HL-60 (cell line): ENCODE measurements at regions not wholly inside any gene's neighbourhood (a gene's known extent, or its start where the extent isn't known, plus 50 kb on each side); places are given as distances from the start of the nearest gene placed in this dataset.

Experiments used
- DNase-seq, 2 experiments: peaks; one replicate each; pipeline ENCODE4 v3.0.0-alpha.2; 2010 to 2020; ENCODE audit warnings: low read depth in 1 of 2, low spot score in 1 of 2
- H3K27ac ChIP-seq: fragments of 250-450 bp; sonication (Bioruptor Pico); replicated peaks from 2 replicates; pipeline ENCODE4 v1.5.1; 2020; ENCODE audit warnings: mild to moderate bottlenecking, moderate library complexity
- H3K27me3 ChIP-seq: fragments of 250-450 bp; sonication (Bioruptor Pico); 2 replicates; pipeline ENCODE4 v1.5.1; 2021; ENCODE audit warnings: mild to moderate bottlenecking, moderate library complexity; ENCODE audit not compliant: insufficient read depth, poor library complexity, severe bottlenecking
- H3K4me3 ChIP-seq: replicated peaks from 2 replicates; pipeline ENCODE4 v1.5.1; 2011; ENCODE audit warnings: mild to moderate bottlenecking, control low read depth, low read length; ENCODE audit not compliant: insufficient read depth
- GABPA ChIP-seq: IDR thresholded peaks from 2 replicates; pipeline ENCODE4 v1.6.1; 2012; ENCODE audit warnings: low read depth
- POLR2AphosphoS5 ChIP-seq: IDR thresholded peaks from 2 replicates; pipeline ENCODE4 v1.6.1; 2012; ENCODE audit warnings: low read depth
- SPI1 ChIP-seq: IDR thresholded peaks from 2 replicates; pipeline ENCODE4 v1.6.1; 2012; ENCODE audit warnings: low read depth, mild to moderate bottlenecking, borderline replicate concordance
- TF ChIP-seq, protein P1 (sequence below): IDR thresholded peaks from one replicate; pipeline ENCODE4 v1.5.1; 2011; ENCODE audit warnings: low read length, control low read depth, inconsistent platforms; ENCODE audit not compliant: insufficient read depth
- TF ChIP-seq, protein P2 (sequence below): IDR thresholded peaks from 2 replicates; pipeline ENCODE4 v1.6.1; 2012; ENCODE audit warnings: low read depth; ENCODE audit not compliant: insufficient replicate concordance

DNA sequence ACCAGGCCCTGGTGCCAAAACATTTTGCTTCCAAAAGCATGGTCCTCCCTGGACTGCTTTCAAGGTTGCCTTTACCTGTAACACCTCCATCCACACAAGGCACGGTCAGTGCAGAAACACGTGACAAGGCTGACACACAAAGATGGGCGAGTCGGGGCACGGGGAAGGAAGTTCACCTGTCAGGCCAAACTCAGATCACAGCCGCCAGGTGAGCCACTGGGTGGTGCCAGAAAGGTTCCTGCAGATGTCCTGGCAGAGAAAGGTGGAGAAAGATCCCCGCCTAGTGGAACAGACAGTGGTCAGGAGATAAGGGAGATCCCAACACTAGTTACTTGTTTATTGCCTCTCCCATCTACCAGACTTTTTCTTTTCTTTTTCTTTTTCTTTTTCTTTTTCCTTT, 155.3 kb downstream of the AIPL1 start:
- Histone ChIP-seq H3K4me3 (no peak overlapping the region), H3K27ac (no peak overlapping the region), H3K27me3 (no peaks in the 10 kb centered on the region)
- no peak for TF ChIP-seq POLR2AphosphoS5
- TF ChIP-seq, protein P1, sequence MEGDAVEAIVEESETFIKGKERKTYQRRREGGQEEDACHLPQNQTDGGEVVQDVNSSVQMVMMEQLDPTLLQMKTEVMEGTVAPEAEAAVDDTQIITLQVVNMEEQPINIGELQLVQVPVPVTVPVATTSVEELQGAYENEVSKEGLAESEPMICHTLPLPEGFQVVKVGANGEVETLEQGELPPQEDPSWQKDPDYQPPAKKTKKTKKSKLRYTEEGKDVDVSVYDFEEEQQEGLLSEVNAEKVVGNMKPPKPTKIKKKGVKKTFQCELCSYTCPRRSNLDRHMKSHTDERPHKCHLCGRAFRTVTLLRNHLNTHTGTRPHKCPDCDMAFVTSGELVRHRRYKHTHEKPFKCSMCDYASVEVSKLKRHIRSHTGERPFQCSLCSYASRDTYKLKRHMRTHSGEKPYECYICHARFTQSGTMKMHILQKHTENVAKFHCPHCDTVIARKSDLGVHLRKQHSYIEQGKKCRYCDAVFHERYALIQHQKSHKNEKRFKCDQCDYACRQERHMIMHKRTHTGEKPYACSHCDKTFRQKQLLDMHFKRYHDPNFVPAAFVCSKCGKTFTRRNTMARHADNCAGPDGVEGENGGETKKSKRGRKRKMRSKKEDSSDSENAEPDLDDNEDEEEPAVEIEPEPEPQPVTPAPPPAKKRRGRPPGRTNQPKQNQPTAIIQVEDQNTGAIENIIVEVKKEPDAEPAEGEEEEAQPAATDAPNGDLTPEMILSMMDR = no peak
- TF ChIP-seq GABPA = no peak
- TF ChIP-seq, protein P2, sequence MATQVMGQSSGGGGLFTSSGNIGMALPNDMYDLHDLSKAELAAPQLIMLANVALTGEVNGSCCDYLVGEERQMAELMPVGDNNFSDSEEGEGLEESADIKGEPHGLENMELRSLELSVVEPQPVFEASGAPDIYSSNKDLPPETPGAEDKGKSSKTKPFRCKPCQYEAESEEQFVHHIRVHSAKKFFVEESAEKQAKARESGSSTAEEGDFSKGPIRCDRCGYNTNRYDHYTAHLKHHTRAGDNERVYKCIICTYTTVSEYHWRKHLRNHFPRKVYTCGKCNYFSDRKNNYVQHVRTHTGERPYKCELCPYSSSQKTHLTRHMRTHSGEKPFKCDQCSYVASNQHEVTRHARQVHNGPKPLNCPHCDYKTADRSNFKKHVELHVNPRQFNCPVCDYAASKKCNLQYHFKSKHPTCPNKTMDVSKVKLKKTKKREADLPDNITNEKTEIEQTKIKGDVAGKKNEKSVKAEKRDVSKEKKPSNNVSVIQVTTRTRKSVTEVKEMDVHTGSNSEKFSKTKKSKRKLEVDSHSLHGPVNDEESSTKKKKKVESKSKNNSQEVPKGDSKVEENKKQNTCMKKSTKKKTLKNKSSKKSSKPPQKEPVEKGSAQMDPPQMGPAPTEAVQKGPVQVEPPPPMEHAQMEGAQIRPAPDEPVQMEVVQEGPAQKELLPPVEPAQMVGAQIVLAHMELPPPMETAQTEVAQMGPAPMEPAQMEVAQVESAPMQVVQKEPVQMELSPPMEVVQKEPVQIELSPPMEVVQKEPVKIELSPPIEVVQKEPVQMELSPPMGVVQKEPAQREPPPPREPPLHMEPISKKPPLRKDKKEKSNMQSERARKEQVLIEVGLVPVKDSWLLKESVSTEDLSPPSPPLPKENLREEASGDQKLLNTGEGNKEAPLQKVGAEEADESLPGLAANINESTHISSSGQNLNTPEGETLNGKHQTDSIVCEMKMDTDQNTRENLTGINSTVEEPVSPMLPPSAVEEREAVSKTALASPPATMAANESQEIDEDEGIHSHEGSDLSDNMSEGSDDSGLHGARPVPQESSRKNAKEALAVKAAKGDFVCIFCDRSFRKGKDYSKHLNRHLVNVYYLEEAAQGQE = no peak
- TF ChIP-seq SPI1 = no peak
- DNase-seq = no peak

DNA sequence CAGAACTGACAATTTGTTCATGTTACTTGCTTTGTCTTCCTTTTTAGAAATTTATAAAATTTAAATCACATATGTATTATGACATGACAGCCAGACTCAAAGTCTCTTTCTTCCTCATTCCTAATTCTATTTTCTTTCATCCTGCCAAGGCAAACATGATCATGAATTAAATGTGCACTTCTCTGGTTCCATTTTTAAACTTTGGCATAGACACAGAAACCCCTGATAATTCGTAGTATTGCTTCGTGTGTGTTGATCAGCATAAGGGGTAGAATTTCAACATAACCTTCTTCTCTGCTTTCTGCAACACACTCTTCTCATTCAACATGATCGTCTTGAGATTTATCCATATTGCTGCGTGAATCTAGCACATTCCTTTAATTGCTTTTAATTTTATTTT, 156.5 kb downstream of the AIPL1 start:
- Histone ChIP-seq H3K27ac (no peak overlapping the region), H3K4me3 (no peak overlapping the region), H3K27me3 (no peaks in the 10 kb centered on the region)
- no peak for DNase-seq
- TF ChIP-seq POLR2AphosphoS5 = no peak
- TF ChIP-seq SPI1 = no peak

GRCh38 chr17:6276711-6277110, 158.2 kb downstream of the AIPL1 start:
- Histone ChIP-seq H3K27ac (no peak overlapping the region), H3K4me3 (no peak overlapping the region), H3K27me3 (no peaks in the 10 kb centered on the region)
- TF ChIP-seq GABPA (no peak), SPI1 (no peak), POLR2AphosphoS5 (no peak)
- TF ChIP-seq, protein P1 = no peak
- TF ChIP-seq, protein P2 = no peak
- no peak for DNase-seq

GRCh38 chr17:6274310-6274709, 160.6 kb downstream of the AIPL1 start:
- no peak overlapping the region for H3K27ac ChIP-seq
- H3K4me3 ChIP-seq = no peak overlapping the region
- H3K27me3 ChIP-seq = no peaks in the 10 kb centered on the region
- DNase-seq = no peak
- TF ChIP-seq GABPA = no peak
- no peak for TF ChIP-seq SPI1
- TF ChIP-seq POLR2AphosphoS5 = no peak
- TF ChIP-seq, protein P1 = no peak
- TF ChIP-seq, protein P2 = no peak
